D721Med (cell line): ENCODE measurements at regions not wholly inside any gene's neighbourhood (a gene's known extent, or its start where the extent isn't known, plus 50 kb on each side); places are given as distances from the start of the nearest gene placed in this dataset.

Source experiments
- DNase-seq: peaks from one replicate; pipeline ENCODE4 v3.0.0; 2011; ENCODE audit warnings: low spot score; ENCODE audit not compliant: insufficient read length
- FAIRE-seq: peaks from 2 replicates; lab custom pipeline; 2011; peaks lifted over from hg19 to GRCh38; lab: Jason Lieb, UNC
- CTCF ChIP-seq: IDR thresholded peaks from 2 replicates; pipeline ENCODE4 v1.5.1; 2012; ENCODE audit warnings: mild to moderate bottlenecking, control low read depth; ENCODE audit not compliant: insufficient read depth; ENCODE audit errors: missing control alignments

GRCh38 chr6:132011582-132011981, 60.4 kb upstream of the CCN2 start:
- no peak for FAIRE-seq
- no peak for DNase-seq
- no peak for TF ChIP-seq CTCF

GRCh38 chr6:132009175-132009574, 58.0 kb upstream of the CCN2 start:
- DNase-seq (no peak), FAIRE-seq (no peak)
- TF ChIP-seq CTCF: no peak

DNA sequence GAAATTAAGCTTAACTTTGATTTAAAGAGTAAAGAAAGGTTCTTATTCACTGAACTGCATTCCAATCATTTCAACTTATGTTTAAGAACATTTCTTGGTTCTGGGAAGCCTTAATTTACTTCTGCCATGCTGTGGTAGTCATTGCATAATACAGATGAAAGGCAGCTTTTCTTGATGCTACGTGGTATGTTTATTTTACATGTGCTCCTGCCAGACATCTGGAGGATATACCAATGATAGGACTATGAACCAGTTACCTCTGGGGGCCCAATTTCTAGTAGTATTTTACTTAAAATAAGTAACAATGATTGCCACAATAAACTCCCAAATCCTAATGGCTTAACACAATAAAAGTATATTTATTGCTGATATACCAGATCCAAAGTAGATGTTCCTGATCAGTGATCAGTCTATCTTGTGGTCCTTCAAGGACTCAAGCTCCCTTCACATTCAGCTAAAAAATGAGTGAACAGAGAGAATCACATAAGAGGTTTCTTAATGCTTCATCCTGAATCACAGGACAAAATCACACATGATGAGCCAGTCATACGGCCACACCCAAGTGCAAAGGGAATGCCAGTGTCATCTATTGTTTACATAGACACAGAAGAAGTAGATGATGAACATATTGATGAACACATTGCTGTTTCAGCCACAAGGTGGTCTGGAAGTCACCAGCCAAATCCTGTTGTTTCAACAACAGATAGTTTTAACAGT, 56.5 kb upstream of the CCN2 start:
- FAIRE-seq (no peak), DNase-seq (no peak)
- no peak for TF ChIP-seq CTCF

DNA sequence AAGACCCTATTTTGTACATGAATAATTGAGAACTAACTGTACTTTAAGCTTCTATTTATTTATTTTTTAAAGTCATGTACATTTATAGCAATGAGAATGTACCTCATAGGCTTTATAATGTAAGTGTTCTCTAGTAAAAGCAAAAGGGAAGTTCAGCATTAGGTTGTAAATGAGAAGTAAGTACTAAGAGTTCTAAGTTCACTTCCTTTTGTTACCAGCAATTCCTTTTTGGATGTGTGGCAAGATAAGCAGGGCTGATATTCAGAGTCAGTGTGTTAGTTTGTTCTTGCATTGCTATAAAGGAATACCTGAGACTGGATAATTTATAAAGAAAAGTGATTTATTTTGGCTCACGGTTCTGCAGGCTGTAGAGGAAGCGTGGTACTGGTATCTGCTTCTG, 54.0 kb upstream of the CCN2 start:
- DNase-seq (no peak), FAIRE-seq (no peak)
- no peak for TF ChIP-seq CTCF

DNA sequence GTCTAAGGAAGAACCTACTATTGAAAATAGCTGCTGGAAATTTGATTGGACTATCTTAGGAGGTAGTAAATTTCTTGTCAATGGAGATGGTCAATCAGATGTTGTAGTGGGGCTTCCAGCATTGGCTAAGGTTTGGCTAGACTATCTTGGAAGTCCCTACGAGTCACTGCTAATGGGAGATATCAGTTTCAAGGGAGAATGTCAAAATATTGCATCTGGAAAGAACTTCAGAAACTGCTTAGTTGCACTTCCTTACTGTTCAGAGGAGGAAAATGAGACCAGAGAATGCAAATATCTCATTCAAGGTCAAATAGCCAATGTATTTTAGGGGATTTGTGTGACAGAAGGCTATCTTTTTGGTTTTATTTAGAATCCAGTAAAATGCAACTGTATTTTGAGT, 53.5 kb upstream of the CCN2 start:
- no peak for FAIRE-seq
- no peak for DNase-seq
- TF ChIP-seq CTCF: no peak

GRCh38 chr6:132003516-132004178, 52.5 kb upstream of the CCN2 start:
- no peak for TF ChIP-seq CTCF
- FAIRE-seq (no peak), DNase-seq (no peak)
